ENCODE measurements at regions not wholly inside any gene's neighbourhood (a gene's known extent, or its start where the extent isn't known, plus 50 kb on each side); places are given as distances from the start of the nearest gene placed in this dataset.
A peak's percentile ranks its signal among the peaks of the same experiment; 100 is the strongest.
"Not testable (repeated sequence)": the region's sequence is repeated elsewhere in the genome, so short reads cannot be mapped to it uniquely, and the experiment has no call there.

DNA sequence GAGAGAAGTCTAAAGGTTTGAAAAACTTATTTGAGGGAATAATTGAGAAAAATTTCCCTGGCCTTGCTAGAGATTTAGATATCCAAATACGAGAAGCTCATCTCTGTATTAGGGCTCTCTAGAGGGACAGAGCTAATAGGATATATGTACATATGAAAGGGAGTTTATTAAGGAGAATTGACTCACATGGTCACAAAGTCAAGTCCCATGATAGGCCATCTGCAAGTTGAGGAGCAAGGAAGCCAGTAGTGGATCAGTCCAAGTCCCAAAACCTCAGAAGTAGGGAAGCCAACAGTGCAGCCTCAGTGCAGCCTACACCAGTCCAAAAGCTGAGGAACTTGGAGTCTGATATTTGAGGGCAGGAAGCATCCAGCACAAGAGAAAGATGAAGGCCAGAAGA is 126.7 kb downstream of the PJA2 start:
- not testable (repeated sequence) for DNase-seq

DNA sequence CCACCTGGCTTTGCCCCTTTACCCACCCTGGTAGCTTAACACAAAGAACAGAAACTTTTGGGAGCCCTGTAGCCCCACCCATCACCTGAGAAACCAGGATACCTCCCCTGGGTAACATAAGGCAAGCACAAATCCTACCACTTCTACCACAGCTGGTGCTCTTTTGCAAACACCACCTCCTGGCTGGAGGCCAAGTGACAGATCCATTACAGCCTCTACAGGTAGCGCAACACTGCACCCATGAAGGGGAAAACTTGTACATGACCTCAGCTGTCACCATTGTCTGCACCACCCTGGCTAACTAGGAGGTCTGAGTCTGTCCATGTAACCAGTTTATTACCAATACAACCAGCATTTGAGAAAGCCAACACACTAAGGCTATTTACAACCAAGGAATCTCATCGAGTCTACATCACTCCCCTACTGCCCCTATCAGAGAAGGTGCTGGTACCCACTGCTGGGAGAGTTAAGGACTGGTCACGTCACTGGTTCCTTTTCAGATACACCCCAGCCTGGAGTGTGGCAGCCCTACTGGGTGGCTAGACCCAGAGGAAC is 128.6 kb downstream of the PJA2 start:
- no peak for DNase-seq

- DNase-seq = no peak
Measured at GRCh38 chr5:109278141-109278540, 131.6 kb downstream of the PJA2 start.

- DNase-seq = no peak
Measured at GRCh38 chr5:109275919-109276318, 133.9 kb downstream of the PJA2 start.

DNA sequence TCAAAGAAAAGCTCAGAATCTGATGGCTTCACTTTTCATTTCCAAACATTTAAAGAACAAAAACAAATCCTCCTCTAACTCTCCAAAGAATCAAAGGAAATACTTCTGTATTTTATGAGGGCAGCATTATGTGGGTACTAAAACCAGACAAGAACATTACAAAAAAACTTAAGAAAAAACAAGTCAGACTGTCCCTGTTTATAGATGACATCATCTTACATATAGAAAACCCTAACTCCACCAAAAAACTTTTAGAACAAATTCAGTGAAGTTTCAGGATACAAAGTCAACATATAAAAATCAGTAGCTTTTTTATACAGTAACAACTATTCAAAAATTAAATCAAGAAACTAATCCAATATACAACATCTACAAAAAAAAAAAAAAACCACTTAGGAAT is 136.2 kb downstream of the PJA2 start:
- no peak for DNase-seq

DNA sequence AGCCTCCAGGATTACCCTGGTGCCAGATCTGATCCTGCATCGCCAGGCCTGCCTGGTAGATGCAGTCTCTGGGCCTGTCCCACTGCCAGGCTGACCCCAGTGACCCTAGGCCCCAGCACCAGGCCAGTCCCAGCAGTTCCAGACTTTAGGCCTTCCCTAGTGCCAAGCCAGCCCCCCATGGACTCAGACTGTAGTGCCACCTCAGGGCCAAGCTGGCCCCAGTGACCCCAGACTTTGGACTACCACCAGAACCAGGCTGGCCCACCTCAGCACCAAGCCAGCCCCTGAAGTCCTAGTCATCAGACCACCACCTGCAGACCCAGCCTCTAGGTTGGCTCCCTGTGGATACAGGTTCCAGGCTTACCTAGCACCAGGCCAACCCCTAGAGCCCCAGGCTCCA is 142.5 kb downstream of the PJA2 start:
- DNase-seq = no peak

DNA sequence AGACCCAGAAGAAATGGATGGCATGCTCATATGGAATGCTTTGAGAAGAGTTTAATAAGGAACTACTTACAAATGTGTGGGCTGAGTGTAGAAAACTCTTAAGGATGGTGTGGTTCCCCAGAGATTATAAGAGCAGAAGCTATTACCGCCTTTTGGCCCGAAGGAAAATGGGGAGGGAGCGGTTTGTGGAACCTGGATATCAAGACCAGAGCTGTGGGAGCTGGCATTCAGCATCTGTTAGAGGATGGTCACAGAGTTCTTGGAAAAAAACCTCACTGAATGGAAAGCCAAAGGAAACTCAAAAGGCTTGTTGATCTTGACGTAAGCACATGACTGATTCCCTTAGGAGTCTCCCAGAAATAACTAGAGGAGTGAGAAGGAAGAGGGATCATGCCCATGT is 151.0 kb downstream of the PJA2 start:
- DNase-seq = no peak

- peak; percentile 16 for DNase-seq
Measured at GRCh38 chr5:109256486-109256885, 153.3 kb downstream of the PJA2 start.

DNA sequence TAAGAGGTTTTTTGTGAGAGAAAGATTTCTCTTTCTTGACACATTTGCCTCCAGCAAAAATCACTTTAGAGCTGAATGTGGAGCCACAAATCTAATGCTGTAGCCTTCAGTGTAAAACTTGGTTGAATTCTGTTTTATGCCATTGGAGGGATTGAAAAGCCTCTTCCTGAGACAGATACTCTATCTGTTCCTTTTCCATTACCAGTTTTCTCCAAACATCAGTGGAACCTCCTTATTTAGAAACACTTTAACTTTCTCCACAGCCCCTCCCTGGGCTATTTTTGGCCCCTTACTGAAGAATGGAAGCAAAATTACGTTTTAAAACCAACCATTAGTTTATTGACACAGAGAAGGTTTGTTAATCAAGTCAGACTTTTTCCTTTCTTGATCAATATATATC is 155.3 kb downstream of the PJA2 start:
- DNase-seq = no peak

- DNase-seq = no peak
Measured at GRCh38 chr5:109253262-109253661, 156.5 kb downstream of the PJA2 start.

GRCh38 chr5:109252731-109253130 is 157.0 kb downstream of the PJA2 start:
- peak; percentile 9 for DNase-seq

DNA sequence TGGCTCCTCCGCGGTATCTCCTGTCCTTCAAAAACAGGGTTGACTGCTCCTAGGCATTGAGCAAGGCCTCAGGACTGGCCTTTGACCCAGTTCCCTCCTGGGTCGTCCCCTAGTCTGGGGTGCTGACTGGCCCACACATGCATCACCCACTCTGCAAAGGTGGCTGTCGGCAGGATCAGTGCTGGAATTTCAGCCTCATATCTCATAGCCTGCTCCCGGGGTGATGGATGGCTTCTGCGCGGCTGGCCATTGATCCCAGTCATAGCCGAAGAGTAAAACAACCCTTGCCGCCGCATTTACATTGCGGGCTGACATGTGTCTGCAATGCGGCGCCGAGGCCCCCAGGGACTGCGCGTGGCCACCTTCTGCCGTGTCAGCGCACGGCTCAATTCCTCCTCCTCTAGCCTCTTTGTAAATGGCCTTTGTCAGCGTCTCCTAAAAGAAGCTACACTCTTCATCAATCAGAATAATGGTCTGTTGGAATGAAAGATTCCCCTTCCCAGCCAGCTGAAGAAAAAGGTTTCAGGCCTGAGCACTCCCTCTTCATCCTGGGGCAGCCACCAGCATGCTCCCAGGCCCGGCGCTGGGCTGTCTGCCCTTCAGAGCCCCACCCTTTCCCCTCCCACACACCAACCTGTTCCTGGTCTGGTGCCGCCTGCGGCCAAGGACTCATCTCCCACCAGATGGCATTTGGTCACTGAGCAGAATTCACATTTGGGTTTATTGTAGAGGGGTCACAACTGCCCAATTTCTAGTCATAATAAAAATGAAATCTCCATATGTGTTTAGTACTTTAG is 159.0 kb downstream of the PJA2 start:
- no peak for DNase-seq

DNA sequence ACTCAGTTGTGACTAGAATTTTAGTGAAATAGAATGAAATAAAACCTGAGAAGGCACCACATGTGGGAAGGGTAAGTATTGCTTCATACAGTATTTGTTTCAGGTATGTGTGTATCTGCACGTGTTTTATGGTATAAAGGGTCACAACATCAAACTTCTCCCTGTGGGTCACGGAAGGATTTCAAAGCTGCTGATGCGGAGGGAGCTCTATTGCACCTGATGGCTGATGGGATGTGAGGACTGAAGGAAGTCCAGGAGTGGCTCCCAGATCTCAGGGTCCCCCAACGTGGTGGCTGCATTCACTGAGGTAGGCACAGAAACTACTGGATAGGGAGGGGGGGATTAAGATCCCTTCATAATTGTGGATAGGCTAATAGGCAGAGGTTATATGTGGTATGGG is 159.7 kb downstream of the PJA2 start:
- DNase-seq = no peak

GRCh38 chr5:109249126-109249525 is 160.6 kb downstream of the PJA2 start:
- DNase-seq = peak; percentile 6

DNA sequence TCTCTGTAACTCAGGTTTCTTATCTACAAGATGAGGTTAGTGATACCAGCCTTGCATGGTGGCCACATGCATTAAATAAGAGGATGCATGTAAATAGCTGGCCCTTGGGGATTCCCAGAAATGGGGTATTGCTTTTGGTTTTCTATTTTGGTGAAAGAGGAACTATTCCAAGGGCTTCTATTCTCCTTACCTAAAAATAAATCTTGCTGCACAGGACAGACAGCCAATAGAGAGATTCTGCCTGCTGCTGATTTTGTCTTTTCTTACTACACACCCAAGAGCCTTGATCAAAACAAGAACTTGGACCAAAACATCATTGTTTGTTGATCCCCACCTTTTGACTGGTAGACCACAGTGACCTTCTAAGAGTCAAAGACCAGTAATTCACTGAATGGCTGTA is 161.8 kb downstream of the PJA2 start:
- DNase-seq = no peak

- DNase-seq = no peak
Measured at GRCh38 chr5:109246841-109247592, 162.8 kb downstream of the PJA2 start.
